GM12865 (cell line): ENCODE measurements at regions not wholly inside any gene's neighbourhood (a gene's known extent, or its start where the extent isn't known, plus 50 kb on each side); places are given as distances from the start of the nearest gene placed in this dataset.

Experiments used
- DNase-seq: peaks from one replicate; pipeline ENCODE4 v3.0.0; 2010; ENCODE audit warnings: low read depth
- H3K4me3 ChIP-seq: 2 replicates; pipeline ENCODE4 v1.5.1; 2011; ENCODE audit warnings: mild to moderate bottlenecking, low read depth, low read length, control low read depth
- CTCF ChIP-seq: IDR thresholded peaks from 2 replicates; pipeline ENCODE4 v1.5.1; 2011; ENCODE audit warnings: low read length, control low read depth, low read depth, inconsistent platforms; ENCODE audit not compliant: insufficient read depth; ENCODE audit errors: missing control alignments

- no peak overlapping the region for H3K4me3 ChIP-seq
- no peak for DNase-seq
- no peak for TF ChIP-seq CTCF
Observed at GRCh38 chr13:23996456-23996855, 99.2 kb upstream of the C1QTNF9B start.

- no peak overlapping the region for H3K4me3 ChIP-seq
- TF ChIP-seq CTCF, result no peak
- no peak for DNase-seq
Observed at GRCh38 chr13:23999424-23999823, 102.1 kb upstream of the C1QTNF9B start.

- TF ChIP-seq CTCF, result no peak
- no peak for DNase-seq
- no peak overlapping the region for H3K4me3 ChIP-seq
Observed at GRCh38 chr13:24002206-24002815, 105.0 kb upstream of the C1QTNF9B start.

- DNase-seq, result no peak
- TF ChIP-seq CTCF, result no peak
- H3K4me3 ChIP-seq, result no peak overlapping the region
Observed at GRCh38 chr13:24004142-24004899, 107.0 kb upstream of the C1QTNF9B start.

- no peak for DNase-seq
- TF ChIP-seq CTCF, result no peak
- no peak overlapping the region for H3K4me3 ChIP-seq
Observed at GRCh38 chr13:24004971-24005370, 107.7 kb upstream of the C1QTNF9B start.

- no peak for TF ChIP-seq CTCF
- H3K4me3 ChIP-seq, result no peak overlapping the region
- no peak for DNase-seq
Observed at GRCh38 chr13:24005755-24006281, 108.5 kb upstream of the C1QTNF9B start.
